SW 1271 (cell line): ENCODE measurements at regions not wholly inside any gene's neighbourhood (a gene's known extent, or its start where the extent isn't known, plus 50 kb on each side); places are given as distances from the start of the nearest gene placed in this dataset.

ENCODE experiments used
- DNase-seq, 2 experiments: peaks; one replicate each; lab custom pipeline; 2025; lab: John Stamatoyannopoulos, UW

- DNase-seq, result no peak
Measured at GRCh38 chr15:29554531-29554930, 267.7 kb downstream of the TJP1 start.

- DNase-seq, result no peak
Measured at GRCh38 chr15:29550834-29551465, 271.3 kb downstream of the TJP1 start.

- DNase-seq, result no peak
Measured at GRCh38 chr15:29548006-29548405, 274.3 kb downstream of the TJP1 start.

- no peak for DNase-seq
Measured at GRCh38 chr15:29544513-29545128, 275.0 kb upstream of the NSMCE3 start.

- DNase-seq, result no peak
Measured at GRCh38 chr15:29542994-29543393, 273.4 kb upstream of the NSMCE3 start.

GRCh38 chr15:29541309-29541708 is 271.7 kb upstream of the NSMCE3 start:
- DNase-seq, result no peak

- no peak for DNase-seq
Measured at GRCh38 chr15:29540479-29540878, 270.9 kb upstream of the NSMCE3 start.

- DNase-seq, result no peak
Measured at GRCh38 chr15:29539736-29540135, 270.1 kb upstream of the NSMCE3 start.

GRCh38 chr15:29538044-29538443 is 268.4 kb upstream of the NSMCE3 start:
- DNase-seq, result no peak

GRCh38 chr15:29535952-29536351 is 266.3 kb upstream of the NSMCE3 start:
- no peak for DNase-seq

GRCh38 chr15:29534378-29534777 is 264.8 kb upstream of the NSMCE3 start:
- no peak for DNase-seq

GRCh38 chr15:29533647-29534046 is 264.0 kb upstream of the NSMCE3 start:
- DNase-seq, result no peak

- no peak for DNase-seq
Measured at GRCh38 chr15:29532296-29532695, 262.7 kb upstream of the NSMCE3 start.

GRCh38 chr15:29530966-29531365 is 261.3 kb upstream of the NSMCE3 start:
- no peak for DNase-seq

GRCh38 chr15:29529043-29529442 is 259.4 kb upstream of the NSMCE3 start:
- no peak for DNase-seq

GRCh38 chr15:29528276-29528675 is 258.7 kb upstream of the NSMCE3 start:
- no peak for DNase-seq

- DNase-seq, result no peak
Measured at GRCh38 chr15:29526802-29527201, 257.2 kb upstream of the NSMCE3 start.

GRCh38 chr15:29522373-29523276 is 253.0 kb upstream of the NSMCE3 start:
- no peak for DNase-seq

- DNase-seq, result no peak
Measured at GRCh38 chr15:29518442-29518841, 248.8 kb upstream of the NSMCE3 start.

- DNase-seq, result no peak
Measured at GRCh38 chr15:29517829-29518228, 248.2 kb upstream of the NSMCE3 start.

GRCh38 chr15:29516929-29517328 is 247.3 kb upstream of the NSMCE3 start:
- DNase-seq, result no peak

- DNase-seq, result no peak
Measured at GRCh38 chr15:29514926-29515325, 245.3 kb upstream of the NSMCE3 start.

- no peak for DNase-seq
Measured at GRCh38 chr15:29511663-29512062, 242.0 kb upstream of the NSMCE3 start.
